Prostate gland (tissue), 2 donors: ENCODE measurements at regions not wholly inside any gene's neighbourhood (a gene's known extent, or its start where the extent isn't known, plus 50 kb on each side); places are given as distances from the start of the nearest gene placed in this dataset.

Experiments used
- DNase-seq: peaks from one replicate; pipeline ENCODE4 v3.0.0-alpha.2; 2019; ENCODE audit warnings: low spot score
- H3K27ac ChIP-seq, 2 donors: fragments of 200-600 bp; sonication (generic); 2 replicates each; pipeline ENCODE4 v1.5.1; 2017 to 2019
- H3K27me3 ChIP-seq: fragments of 200-600 bp; sonication (generic); replicated peaks from 2 replicates; pipeline ENCODE4 v1.5.1; 2019; ENCODE audit not compliant: insufficient read depth
- H3K36me3 ChIP-seq, 2 donors: fragments of 200-600 bp; sonication (generic); 1 replicate in 1 of 2; 2 replicates in 1 of 2; pipeline versions ENCODE4 v1.5.1 to v1.8.1; 2017 to 2019
- H3K4me1 ChIP-seq: fragments of 200-600 bp; sonication (generic); replicated peaks from 2 replicates; pipeline ENCODE4 v1.5.1; 2019
- H3K4me3 ChIP-seq, 2 donors: fragments of 200-600 bp; sonication (generic); 2 replicates each; pipeline ENCODE4 v1.5.1; 2017 to 2019
- H3K9me3 ChIP-seq: fragments of 200-600 bp; sonication (generic); 2 replicates; pipeline ENCODE4 v1.5.1; 2017
- POLR2A ChIP-seq: fragments of 450-650 bp; IDR thresholded peaks from one replicate; pipeline ENCODE4 v1.6.1; 2016; ENCODE audit warnings: antibody characterized with exemption, mild to moderate bottlenecking
- POLR2AphosphoS5 ChIP-seq: sonication (generic); formaldehyde crosslinking; IDR thresholded peaks from one replicate; pipeline ENCODE4 v1.6.1; 2017; ENCODE audit warnings: antibody characterized with exemption
- WGBS: methylation state at CpG from one replicate; pipeline ENCODE4 v1.1.5; 2018; 5-methylcytosine and 5-hydroxymethylcytosine counted together
- intact Hi-C: fragments of 100-400 bp; cut with DNase I; formaldehyde crosslinking; loops from one replicate; pipeline ENCODE4 v1.14.2; 2022
- TF ChIP-seq, protein P1 (sequence below), 4 experiments: fragments of 200-600 bp in 2 of 4; fragments of 450-650 bp in 2 of 4; sonication (generic) in 2 of 4; IDR thresholded peaks; 1 replicate in 3 of 4; 2 replicates in 1 of 4; pipeline ENCODE4 v1.5.1; 2016 to 2019; ENCODE audit warnings: antibody characterized with exemption in 4 of 4, mild to moderate bottlenecking in 2 of 4, moderate library complexity in 2 of 4

DNA sequence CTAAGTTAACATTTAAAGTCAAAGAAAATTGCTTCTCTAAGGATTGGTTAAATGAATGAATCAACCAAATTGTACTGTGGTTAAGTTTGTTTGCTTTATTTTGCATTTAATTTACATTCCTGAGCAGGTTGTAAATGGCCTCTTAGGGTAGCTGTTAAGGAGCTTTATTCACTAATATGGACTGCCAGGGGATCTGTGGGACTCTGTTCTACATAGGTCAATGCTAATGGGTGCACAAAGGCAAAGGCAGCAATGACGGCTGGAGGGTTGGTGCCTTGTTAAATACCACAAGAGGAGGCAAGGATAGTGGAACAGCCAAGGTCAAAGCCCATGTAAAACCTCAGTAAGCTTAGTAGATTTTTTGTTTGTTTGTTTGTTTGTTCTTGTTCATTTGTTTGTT is 89.3 kb upstream of the P2RY1 start:
- DNase-seq = no peak
- H3K36me3 ChIP-seq = no peaks in the 10 kb centered on the region
- no peak overlapping the region for H3K27ac ChIP-seq
- TF ChIP-seq POLR2A (no peak), POLR2AphosphoS5 (no peak)
- TF ChIP-seq, protein P1, sequence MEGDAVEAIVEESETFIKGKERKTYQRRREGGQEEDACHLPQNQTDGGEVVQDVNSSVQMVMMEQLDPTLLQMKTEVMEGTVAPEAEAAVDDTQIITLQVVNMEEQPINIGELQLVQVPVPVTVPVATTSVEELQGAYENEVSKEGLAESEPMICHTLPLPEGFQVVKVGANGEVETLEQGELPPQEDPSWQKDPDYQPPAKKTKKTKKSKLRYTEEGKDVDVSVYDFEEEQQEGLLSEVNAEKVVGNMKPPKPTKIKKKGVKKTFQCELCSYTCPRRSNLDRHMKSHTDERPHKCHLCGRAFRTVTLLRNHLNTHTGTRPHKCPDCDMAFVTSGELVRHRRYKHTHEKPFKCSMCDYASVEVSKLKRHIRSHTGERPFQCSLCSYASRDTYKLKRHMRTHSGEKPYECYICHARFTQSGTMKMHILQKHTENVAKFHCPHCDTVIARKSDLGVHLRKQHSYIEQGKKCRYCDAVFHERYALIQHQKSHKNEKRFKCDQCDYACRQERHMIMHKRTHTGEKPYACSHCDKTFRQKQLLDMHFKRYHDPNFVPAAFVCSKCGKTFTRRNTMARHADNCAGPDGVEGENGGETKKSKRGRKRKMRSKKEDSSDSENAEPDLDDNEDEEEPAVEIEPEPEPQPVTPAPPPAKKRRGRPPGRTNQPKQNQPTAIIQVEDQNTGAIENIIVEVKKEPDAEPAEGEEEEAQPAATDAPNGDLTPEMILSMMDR (IDR thresholded peaks at IDR 0.05) = no peak
- WGBS = 88% methylated on average over 1 of the region's 1 CpG
- no peaks in the 10 kb centered on the region for H3K9me3 ChIP-seq
- H3K4me1 ChIP-seq = no peaks in the 10 kb centered on the region
- intact Hi-C loops = no loop called here
- no peaks in the 10 kb centered on the region for H3K27me3 ChIP-seq
- no peak overlapping the region for H3K4me3 ChIP-seq

GRCh38 chr3:152754303-152754702 is 80.6 kb upstream of the P2RY1 start:
- no peak for DNase-seq
- intact Hi-C loops = no loop called here
- TF ChIP-seq POLR2AphosphoS5 (no peak), POLR2A (no peak)
- TF ChIP-seq, protein P1 (IDR thresholded peaks at IDR 0.05) = no peak
- no peak overlapping the region for H3K4me3 ChIP-seq
- H3K27ac ChIP-seq = no peak overlapping the region
- no peaks in the 10 kb centered on the region for H3K9me3 ChIP-seq
- 96% methylated on average over 2 of the region's 2 CpGs for WGBS
- no peaks in the 10 kb centered on the region for H3K36me3 ChIP-seq
- no peaks in the 10 kb centered on the region for H3K4me1 ChIP-seq
- no peaks in the 10 kb centered on the region for H3K27me3 ChIP-seq

DNA sequence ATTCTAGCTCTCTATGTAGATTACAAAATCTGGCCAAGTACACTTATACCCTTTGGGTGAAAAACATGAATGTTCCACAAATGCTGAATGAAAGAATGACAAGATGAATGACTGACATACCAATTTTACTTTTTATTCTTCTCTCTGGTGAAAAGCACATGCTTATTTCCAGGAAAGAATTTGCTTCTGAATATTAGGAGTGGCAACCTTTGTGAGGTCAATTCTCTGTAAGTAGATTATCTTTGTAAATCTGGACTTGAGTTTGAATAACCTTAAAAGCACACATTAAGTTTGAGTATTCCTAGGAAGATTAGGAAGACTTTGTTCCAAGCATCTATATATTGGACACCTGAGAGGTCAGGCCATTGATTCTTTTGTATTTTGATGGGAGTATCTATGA is 78.1 kb upstream of the P2RY1 start:
- intact Hi-C loops = no loop called here
- Histone ChIP-seq H3K36me3 (no peaks in the 10 kb centered on the region), H3K9me3 (no peaks in the 10 kb centered on the region), H3K4me3 (no peak overlapping the region), H3K4me1 (no peaks in the 10 kb centered on the region), H3K27me3 (no peaks in the 10 kb centered on the region), H3K27ac (no peak overlapping the region)
- TF ChIP-seq POLR2AphosphoS5 (no peak), POLR2A (no peak)
- TF ChIP-seq, protein P1 (IDR thresholded peaks at IDR 0.05) = no peak
- DNase-seq = no peak

DNA sequence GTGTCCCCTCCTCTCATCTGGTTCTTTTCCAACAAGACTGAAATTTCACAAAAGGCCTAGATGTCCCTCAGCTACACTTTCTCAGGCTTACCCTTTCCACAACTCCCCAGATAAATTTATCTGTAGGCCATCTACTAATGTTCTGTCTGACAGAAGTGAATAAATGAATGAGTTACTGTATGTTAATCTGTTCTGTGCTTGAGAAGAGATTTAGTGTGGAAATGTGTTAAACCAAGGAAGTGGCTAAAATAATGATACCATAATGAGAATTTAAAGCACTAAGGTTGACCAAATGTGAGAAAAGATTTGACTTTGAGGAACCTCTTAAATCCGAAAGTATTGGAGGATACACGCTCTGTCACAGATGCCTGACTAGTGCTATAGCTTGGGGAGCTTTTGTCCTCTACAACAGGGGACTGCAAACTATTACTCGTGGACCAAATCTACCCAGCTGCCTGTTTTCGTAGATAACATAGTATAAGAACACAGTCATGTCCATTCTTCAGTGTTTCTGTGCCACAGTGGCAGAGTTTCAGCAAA is 74.8 kb upstream of the P2RY1 start:
- Histone ChIP-seq H3K27ac (no peak overlapping the region), H3K9me3 (no peaks in the 10 kb centered on the region), H3K4me1 (no peaks in the 10 kb centered on the region), H3K27me3 (no peaks in the 10 kb centered on the region), H3K4me3 (no peak overlapping the region), H3K36me3 (no peaks in the 10 kb centered on the region)
- intact Hi-C loops = no loop called here
- WGBS = 82% methylated on average over 4 of the region's 4 CpGs
- TF ChIP-seq POLR2AphosphoS5 (no peak), POLR2A (no peak)
- TF ChIP-seq, protein P1 (IDR thresholded peaks at IDR 0.05) = no peak
- DNase-seq = no peak

DNA sequence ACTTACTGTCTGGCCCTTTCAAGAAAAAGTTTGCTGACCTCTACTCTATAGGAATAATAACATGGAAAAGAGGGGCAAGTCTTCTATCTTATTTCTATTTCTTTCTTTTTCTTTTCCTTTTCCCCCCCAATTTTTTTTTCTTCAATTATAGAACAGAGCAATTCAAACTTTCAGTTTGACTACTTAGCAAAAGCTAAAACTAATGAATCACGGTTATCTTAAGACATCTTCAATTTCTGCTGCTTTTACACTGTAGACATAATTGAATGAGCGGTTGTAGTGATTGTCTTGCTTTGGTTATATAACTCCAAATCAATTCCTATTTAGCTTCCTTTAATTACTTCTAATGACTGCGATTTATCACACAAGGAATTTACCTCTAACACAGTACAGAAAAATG is 74.3 kb upstream of the P2RY1 start:
- Histone ChIP-seq H3K36me3 (no peaks in the 10 kb centered on the region), H3K9me3 (no peaks in the 10 kb centered on the region), H3K27me3 (no peaks in the 10 kb centered on the region), H3K4me3 (no peak overlapping the region), H3K4me1 (no peaks in the 10 kb centered on the region), H3K27ac (no peak overlapping the region)
- WGBS = 94% methylated on average over 3 of the region's 3 CpGs
- TF ChIP-seq POLR2AphosphoS5 = no peak
- TF ChIP-seq, protein P1 (IDR thresholded peaks at IDR 0.05) = no peak
- TF ChIP-seq POLR2A = no peak
- intact Hi-C loops = no loop called here
- DNase-seq = no peak
